ENCODE measurements at regions not wholly inside any gene's neighbourhood (a gene's known extent, or its start where the extent isn't known, plus 50 kb on each side); places are given as distances from the start of the nearest gene placed in this dataset.
"Not testable (repeated sequence)": the region's sequence is repeated elsewhere in the genome, so short reads cannot be mapped to it uniquely, and the experiment has no call there.

DNA sequence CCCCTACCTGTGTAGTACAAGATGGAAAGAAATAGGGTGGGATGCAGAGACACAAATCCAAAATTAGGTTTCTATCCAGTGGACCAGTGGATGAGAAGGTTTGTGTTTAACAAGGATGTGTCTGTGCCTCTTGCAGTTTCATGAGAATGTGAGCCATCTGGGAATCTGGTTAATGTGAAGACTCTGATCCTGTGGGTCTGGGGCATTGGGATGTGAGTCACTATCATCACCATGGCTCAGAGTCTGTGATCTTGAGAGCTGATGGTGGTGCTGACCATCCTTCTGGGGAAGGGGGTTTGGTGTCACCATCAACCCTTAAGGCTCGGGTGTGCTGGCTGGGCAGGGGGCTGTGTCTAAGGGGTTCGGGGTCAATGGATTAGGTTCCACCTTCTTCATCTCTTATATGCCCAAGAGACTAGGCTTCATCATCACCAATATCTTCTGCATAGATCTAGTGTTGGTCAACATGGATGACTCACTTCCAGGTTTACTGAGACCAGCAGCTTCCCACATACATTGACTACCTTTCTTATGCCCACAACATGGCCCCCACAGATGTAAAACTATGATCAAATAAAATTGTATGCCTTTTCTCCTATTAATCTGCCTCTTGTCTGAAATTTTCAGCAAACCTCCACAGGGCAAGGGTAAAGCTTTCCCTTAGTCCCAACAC is 65.7 kb upstream of the MID1 start:
- DNase-seq (ENCODE audit: low spot score): no peak
- H3K27ac ChIP-seq (ENCODE audit: poor library complexity, severe bottlenecking): no peak overlapping the region
- no peaks in the 10 kb centered on the region for H3K9me3 ChIP-seq (ENCODE audit: severe bottlenecking)
- TF ChIP-seq, protein P1, sequence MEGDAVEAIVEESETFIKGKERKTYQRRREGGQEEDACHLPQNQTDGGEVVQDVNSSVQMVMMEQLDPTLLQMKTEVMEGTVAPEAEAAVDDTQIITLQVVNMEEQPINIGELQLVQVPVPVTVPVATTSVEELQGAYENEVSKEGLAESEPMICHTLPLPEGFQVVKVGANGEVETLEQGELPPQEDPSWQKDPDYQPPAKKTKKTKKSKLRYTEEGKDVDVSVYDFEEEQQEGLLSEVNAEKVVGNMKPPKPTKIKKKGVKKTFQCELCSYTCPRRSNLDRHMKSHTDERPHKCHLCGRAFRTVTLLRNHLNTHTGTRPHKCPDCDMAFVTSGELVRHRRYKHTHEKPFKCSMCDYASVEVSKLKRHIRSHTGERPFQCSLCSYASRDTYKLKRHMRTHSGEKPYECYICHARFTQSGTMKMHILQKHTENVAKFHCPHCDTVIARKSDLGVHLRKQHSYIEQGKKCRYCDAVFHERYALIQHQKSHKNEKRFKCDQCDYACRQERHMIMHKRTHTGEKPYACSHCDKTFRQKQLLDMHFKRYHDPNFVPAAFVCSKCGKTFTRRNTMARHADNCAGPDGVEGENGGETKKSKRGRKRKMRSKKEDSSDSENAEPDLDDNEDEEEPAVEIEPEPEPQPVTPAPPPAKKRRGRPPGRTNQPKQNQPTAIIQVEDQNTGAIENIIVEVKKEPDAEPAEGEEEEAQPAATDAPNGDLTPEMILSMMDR (IDR thresholded peaks at IDR 0.05; ENCODE audit: poor library complexity, severe bottlenecking): no peak
- no peaks in the 10 kb centered on the region for H3K4me1 ChIP-seq (ENCODE audit: insufficient read depth, poor library complexity, severe bottlenecking)
- H3K27me3 ChIP-seq (ENCODE audit: insufficient read depth, poor library complexity, severe bottlenecking): no peaks in the 10 kb centered on the region
- H3K4me3 ChIP-seq (ENCODE audit: severe bottlenecking): no peak overlapping the region
- no peak for ATAC-seq (ENCODE audit: low read depth)
- no peaks in the 10 kb centered on the region for H3K36me3 ChIP-seq (ENCODE audit: low read depth)

DNA sequence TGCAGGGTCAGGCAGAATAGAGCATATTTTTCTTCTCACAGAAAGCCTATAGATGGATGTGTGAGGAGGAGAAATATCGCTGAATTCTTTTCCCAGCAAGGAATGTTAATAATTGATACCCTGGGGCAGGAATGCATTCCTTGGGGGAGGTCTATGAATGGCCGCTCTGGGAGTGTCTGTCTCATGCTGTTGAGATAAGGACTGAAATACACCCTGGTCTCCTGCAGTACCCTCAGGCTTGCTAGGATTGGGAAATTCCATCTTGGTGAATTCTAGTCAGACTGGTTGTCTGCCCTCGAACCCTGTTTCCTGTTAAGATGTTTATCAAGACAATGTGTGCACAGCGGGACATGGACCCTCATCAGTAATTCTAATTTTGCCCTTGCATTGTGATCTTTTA is 71.4 kb upstream of the MID1 start:
- not testable (repeated sequence) for ATAC-seq (ENCODE audit: low read depth); DNase-seq (ENCODE audit: low spot score); H3K36me3 ChIP-seq (ENCODE audit: low read depth); H3K4me3 ChIP-seq (ENCODE audit: severe bottlenecking); H3K27ac ChIP-seq (ENCODE audit: poor library complexity, severe bottlenecking); H3K4me1 ChIP-seq (ENCODE audit: insufficient read depth, poor library complexity, severe bottlenecking); H3K9me3 ChIP-seq (ENCODE audit: severe bottlenecking); H3K27me3 ChIP-seq (ENCODE audit: insufficient read depth, poor library complexity, severe bottlenecking)

DNA sequence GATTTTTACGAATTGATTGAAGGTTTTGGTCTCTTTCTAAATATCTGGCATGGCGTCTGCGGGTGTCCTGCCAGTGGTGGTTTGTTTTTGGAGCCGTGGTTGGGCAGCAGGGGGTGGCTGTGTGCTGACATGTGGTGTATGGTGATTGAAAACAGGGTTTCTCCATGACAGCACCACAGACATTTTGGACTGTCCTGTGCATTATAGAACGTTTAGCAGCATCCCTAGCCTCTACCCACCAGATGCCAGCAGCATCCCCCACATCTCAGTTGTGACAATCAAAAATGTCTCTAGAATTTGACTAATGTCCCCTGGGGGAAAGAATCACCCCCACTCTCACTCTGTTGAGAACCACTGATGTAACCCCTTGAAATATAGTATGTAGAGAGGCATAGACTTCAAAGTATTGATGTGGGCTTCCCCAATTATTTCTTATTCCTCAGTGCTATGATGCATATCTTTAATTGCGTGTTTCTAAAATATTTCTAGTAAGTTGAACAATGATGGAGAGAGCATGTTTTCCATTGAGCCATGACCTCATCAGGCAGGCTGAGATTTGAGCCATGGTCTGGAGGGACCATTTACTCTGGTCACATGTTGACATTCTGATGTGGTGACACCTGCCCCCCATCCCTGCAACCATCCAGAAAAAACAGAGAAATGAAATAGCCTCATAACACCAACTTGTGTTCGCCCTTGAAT is 77.4 kb upstream of the MID1 start:
- Histone ChIP-seq H3K27ac (ENCODE audit: poor library complexity, severe bottlenecking) (no peak overlapping the region), H3K4me3 (ENCODE audit: severe bottlenecking) (no peak overlapping the region), H3K4me1 (ENCODE audit: insufficient read depth, poor library complexity, severe bottlenecking) (no peaks in the 10 kb centered on the region), H3K9me3 (ENCODE audit: severe bottlenecking) (no peaks in the 10 kb centered on the region), H3K36me3 (ENCODE audit: low read depth) (no peaks in the 10 kb centered on the region), H3K27me3 (ENCODE audit: insufficient read depth, poor library complexity, severe bottlenecking) (no peaks in the 10 kb centered on the region)
- DNase-seq (ENCODE audit: low spot score) (no peak), ATAC-seq (ENCODE audit: low read depth) (no peak)
- TF ChIP-seq, protein P1 (IDR thresholded peaks at IDR 0.05; ENCODE audit: poor library complexity, severe bottlenecking): no peak

DNA sequence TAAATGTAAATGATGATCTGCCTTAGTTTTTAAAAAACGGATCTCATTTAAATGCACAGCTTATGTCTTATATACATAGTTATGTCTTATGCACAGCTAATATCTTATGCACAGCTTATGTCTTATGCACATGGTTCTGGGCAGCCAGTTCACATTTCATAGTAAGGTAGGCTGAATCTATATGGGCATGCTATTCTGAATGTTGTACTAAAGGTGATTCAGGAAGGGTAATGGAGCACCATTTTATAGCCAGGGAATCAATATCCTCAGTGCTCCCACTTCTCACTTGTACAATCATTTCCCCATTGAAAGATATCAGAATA is 77.9 kb upstream of the MID1 start:
- TF ChIP-seq, protein P1 (IDR thresholded peaks at IDR 0.05; ENCODE audit: poor library complexity, severe bottlenecking): no peak
- DNase-seq (ENCODE audit: low spot score): no peak

DNA sequence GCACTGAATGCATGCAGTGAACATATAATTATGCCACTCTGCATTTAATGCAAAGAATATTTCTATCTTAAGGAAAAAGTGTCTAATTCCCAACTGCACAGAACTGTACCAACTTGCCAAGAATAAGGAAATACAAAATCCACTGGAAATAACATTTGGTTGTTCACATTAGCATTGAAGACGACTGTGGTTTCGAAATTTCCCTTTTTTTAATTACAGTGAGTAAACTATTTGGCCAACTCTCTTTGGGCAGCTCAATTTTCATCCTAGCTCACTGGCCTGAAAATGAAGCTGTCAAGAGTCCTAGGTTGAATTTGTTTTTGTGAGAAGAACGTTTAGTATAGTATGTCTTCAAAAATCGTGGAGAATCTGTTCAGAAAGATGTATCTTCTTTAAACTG is 81.6 kb upstream of the MID1 start:
- no peak overlapping the region for H3K4me3 ChIP-seq (ENCODE audit: severe bottlenecking)
- no peak for ATAC-seq (ENCODE audit: low read depth)
- H3K27ac ChIP-seq (ENCODE audit: poor library complexity, severe bottlenecking): no peak overlapping the region
- TF ChIP-seq, protein P1 (IDR thresholded peaks at IDR 0.05; ENCODE audit: poor library complexity, severe bottlenecking): no peak
- H3K27me3 ChIP-seq (ENCODE audit: insufficient read depth, poor library complexity, severe bottlenecking): no peaks in the 10 kb centered on the region
- H3K9me3 ChIP-seq (ENCODE audit: severe bottlenecking): no peaks in the 10 kb centered on the region
- no peak for DNase-seq (ENCODE audit: low spot score)
- no peaks in the 10 kb centered on the region for H3K36me3 ChIP-seq (ENCODE audit: low read depth)
- no peaks in the 10 kb centered on the region for H3K4me1 ChIP-seq (ENCODE audit: insufficient read depth, poor library complexity, severe bottlenecking)

More for the DNA sequence above, 77.9 kb upstream of the MID1 start:
- Histone ChIP-seq H3K27me3 (ENCODE audit: insufficient read depth, poor library complexity, severe bottlenecking) (no peaks in the 10 kb centered on the region), H3K9me3 (ENCODE audit: severe bottlenecking) (no peaks in the 10 kb centered on the region), H3K27ac (ENCODE audit: poor library complexity, severe bottlenecking) (no peak overlapping the region), H3K4me1 (ENCODE audit: insufficient read depth, poor library complexity, severe bottlenecking) (no peaks in the 10 kb centered on the region), H3K36me3 (ENCODE audit: low read depth) (no peaks in the 10 kb centered on the region), H3K4me3 (ENCODE audit: severe bottlenecking) (no peak overlapping the region)
- no peak for ATAC-seq (ENCODE audit: low read depth)

DNA sequence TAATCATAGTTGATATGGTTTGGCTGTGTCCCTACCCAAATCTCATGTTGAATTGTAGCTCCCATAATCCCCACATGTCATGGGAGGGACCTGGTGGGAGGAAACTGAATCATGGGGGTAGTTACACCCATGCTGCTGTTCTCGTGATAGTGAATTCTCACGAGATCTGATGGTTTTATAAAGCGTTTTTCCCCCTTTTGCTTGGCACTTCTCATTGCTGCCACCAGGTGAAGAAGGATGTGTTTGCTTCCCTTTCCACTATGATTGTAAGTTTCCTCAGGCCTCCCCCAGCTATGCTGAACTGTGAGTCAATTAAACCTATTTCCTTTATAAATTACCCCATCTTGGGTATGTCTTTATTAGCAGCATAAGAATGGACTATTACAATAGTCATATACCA is 86.0 kb upstream of the MID1 start:
- H3K4me1 ChIP-seq (ENCODE audit: insufficient read depth, poor library complexity, severe bottlenecking); H3K27ac ChIP-seq (ENCODE audit: poor library complexity, severe bottlenecking); H3K4me3 ChIP-seq (ENCODE audit: severe bottlenecking); DNase-seq (ENCODE audit: low spot score); H3K27me3 ChIP-seq (ENCODE audit: insufficient read depth, poor library complexity, severe bottlenecking); H3K36me3 ChIP-seq (ENCODE audit: low read depth); ATAC-seq (ENCODE audit: low read depth); H3K9me3 ChIP-seq (ENCODE audit: severe bottlenecking): not testable (repeated sequence)
